A549 (cell line): ENCODE measurements at regions not wholly inside any gene's neighbourhood (a gene's known extent, or its start where the extent isn't known, plus 50 kb on each side); places are given as distances from the start of the nearest gene placed in this dataset.

ENCODE experiments used
- ATAC-seq, 2 experiments: fragments of 200-7000 bp in 1 of 2; fragments of >200 bp in 1 of 2; cut with Nextera tagmentation in 1 of 2; cut with Tn5 transposase in 1 of 2; 3 replicates each; pipeline versions ENCODE4 v1.8.0 to v1.9.1; 2018 to 2020; ENCODE audit warnings: mild to moderate bottlenecking in 1 of 2, moderate library complexity in 1 of 2
- CTCF ChIA-PET: fragments of 300-600 bp; sonication (Branson Sonifier 250); formaldehyde crosslinking; extraction: SDS; loops from one replicate; lab custom pipeline; 2021; ENCODE audit warnings: antibody characterized with exemption, inconsistent platforms; lab: Yijun Ruan, JAX
- POLR2A ChIA-PET: fragments of 350-600 bp; formaldehyde crosslinking; extraction: SDS; loops from one replicate; lab custom pipeline; 2021; ENCODE audit warnings: antibody characterized with exemption, inconsistent platforms; lab: Yijun Ruan, JAX
- DNase-seq, 2 experiments: peaks; one replicate each; pipeline versions ENCODE4 v3.0.0 to v3.0.0-alpha.2; 2011 to 2016; ENCODE audit warnings: low read depth in 1 of 2, low spot score in 1 of 2
- FAIRE-seq: peaks from 2 replicates; lab custom pipeline; 2011; peaks lifted over from hg19 to GRCh38; lab: Jason Lieb, UNC
- H3K27ac ChIP-seq, 2 experiments: fragments of >200 bp; sonication (Bioruptor Twin); formaldehyde crosslinking; 3 replicates each; pipeline ENCODE4 v1.5.1; 2016 to 2017
- H3K4me1 ChIP-seq: fragments of >200 bp; sonication (Bioruptor Twin); formaldehyde crosslinking; 3 replicates; pipeline ENCODE4 v1.6.1; 2016
- H3K4me2 ChIP-seq: fragments of >200 bp; sonication (Bioruptor Twin); formaldehyde crosslinking; 3 replicates; pipeline ENCODE4 v1.6.1; 2016
- H3K4me3 ChIP-seq: fragments of >200 bp; sonication (Bioruptor Twin); formaldehyde crosslinking; 3 replicates; pipeline ENCODE4 v1.5.1; 2016
- H3K9me3 ChIP-seq: fragments of >200 bp; sonication (Bioruptor Twin); formaldehyde crosslinking; 3 replicates; pipeline ENCODE4 v1.6.1; 2016
- ATOH8 ChIP-seq: fragments of 250-450 bp; sonication (Bioruptor Pico); IDR thresholded peaks from 2 replicates; pipeline ENCODE4 v1.5.0; 2020; ENCODE audit warnings: low read depth, mild to moderate bottlenecking, moderate library complexity
- BHLHE40 ChIP-seq: IDR thresholded peaks from 2 replicates; pipeline ENCODE4 v1.6.1; 2012; ENCODE audit warnings: low read depth, low read length, inconsistent platforms
- CBX2 ChIP-seq: fragments of 200-600 bp; sonication (generic); IDR thresholded peaks from 2 replicates; pipeline ENCODE4 v1.6.1; 2016; ENCODE audit warnings: low read depth, mild to moderate bottlenecking, borderline replicate concordance
- CHD4 ChIP-seq: fragments of 200-600 bp; sonication (generic); IDR thresholded peaks from 2 replicates; pipeline ENCODE4 v1.6.1; 2016; ENCODE audit warnings: antibody characterized with exemption, mild to moderate bottlenecking, borderline replicate concordance
- EHMT2 ChIP-seq: fragments of 200-600 bp; sonication (generic); IDR thresholded peaks from 2 replicates; pipeline ENCODE4 v1.6.1; 2016; ENCODE audit warnings: antibody characterized with exemption, low read depth, mild to moderate bottlenecking, moderate library complexity
- EP300 ChIP-seq, 2 experiments: fragments of >200 bp; sonication (Bioruptor Twin); formaldehyde crosslinking; IDR thresholded peaks; 2 replicates in 1 of 2; 3 replicates in 1 of 2; pipeline ENCODE4 v1.6.1; 2016 to 2017
- GATA3 ChIP-seq: IDR thresholded peaks from 2 replicates; pipeline ENCODE4 v1.6.1; 2012; ENCODE audit warnings: borderline replicate concordance
- HDAC2 ChIP-seq: fragments of 200-600 bp; sonication (generic); IDR thresholded peaks from 2 replicates; pipeline ENCODE4 v1.6.1; 2016
- HEYL ChIP-seq: fragments of 250-450 bp; sonication (Bioruptor Pico); IDR thresholded peaks from 2 replicates; pipeline ENCODE4 v1.8.0; 2021; ENCODE audit warnings: mild to moderate bottlenecking, moderate library complexity
- HOXB13 ChIP-seq: fragments of 250-450 bp; sonication (Bioruptor Pico); IDR thresholded peaks from 2 replicates; pipeline ENCODE4 v1.5.0; 2020; ENCODE audit warnings: low read depth, mild to moderate bottlenecking, moderate library complexity
- JUNB ChIP-seq: fragments of >200 bp; sonication (Bioruptor Twin); formaldehyde crosslinking; IDR thresholded peaks from 2 replicates; pipeline ENCODE4 v1.6.1; 2016
- KDM1A ChIP-seq: fragments of 200-600 bp; sonication (generic); IDR thresholded peaks from 2 replicates; pipeline ENCODE4 v1.6.1; 2016; ENCODE audit warnings: low read depth, mild to moderate bottlenecking
- NFE2L2 ChIP-seq: fragments of 150-350 bp; conservative IDR thresholded peaks from 2 replicates; pipeline ENCODE4 v1.6.1; 2014; ENCODE audit warnings: low read length
- NPAS2 ChIP-seq: fragments of 250-450 bp; sonication (Bioruptor Pico); IDR thresholded peaks from 2 replicates; pipeline ENCODE4 v1.8.0; 2022; ENCODE audit warnings: mild to moderate bottlenecking, moderate library complexity, borderline replicate concordance
- RAD21 ChIP-seq, 2 experiments: fragments of >200 bp in 1 of 2; sonication (Bioruptor Twin) in 1 of 2; formaldehyde crosslinking in 1 of 2; IDR thresholded peaks in 1 of 2; conservative IDR thresholded peaks in 1 of 2; 2 replicates in 1 of 2; 3 replicates in 1 of 2; pipeline ENCODE4 v1.6.1; 2012 to 2018; ENCODE audit warnings: inconsistent platforms in 1 of 2
- RCOR1 ChIP-seq: fragments of 150-350 bp; IDR thresholded peaks from 2 replicates; pipeline ENCODE4 v1.6.1; 2014; ENCODE audit warnings: antibody characterized with exemption, low read length, low read depth
- RNF2 ChIP-seq: fragments of 200-600 bp; sonication (generic); IDR thresholded peaks from 2 replicates; pipeline ENCODE4 v1.6.1; 2016; ENCODE audit warnings: low read depth, mild to moderate bottlenecking, antibody characterized with exemption, moderate library complexity, borderline replicate concordance
- TFCP2L1 ChIP-seq: fragments of 250-450 bp; sonication (Bioruptor Pico); IDR thresholded peaks from 2 replicates; pipeline ENCODE4 v1.5.0; 2021; ENCODE audit warnings: mild to moderate bottlenecking
- ZSCAN20 ChIP-seq: fragments of 250-450 bp; sonication (Bioruptor Pico); IDR thresholded peaks from 2 replicates; pipeline ENCODE4 v1.8.0; 2022; ENCODE audit warnings: mild to moderate bottlenecking, moderate library complexity
- WGBS: methylation state at CpG from one replicate; pipeline ENCODE4 v1.1.6; 2017; ENCODE audit errors: missing lambda C conversion rate; 5-methylcytosine and 5-hydroxymethylcytosine counted together
- TF ChIP-seq, protein P1 (sequence below): IDR thresholded peaks from 2 replicates; pipeline ENCODE4 v1.6.1; 2012
- TF ChIP-seq, protein P2 (sequence below): fragments of >200 bp; sonication (Bioruptor Twin); formaldehyde crosslinking; IDR thresholded peaks from 2 replicates; pipeline ENCODE4 v1.6.1; 2016
- TF ChIP-seq, protein P3 (sequence below): fragments of >200 bp; sonication (Bioruptor Twin); formaldehyde crosslinking; IDR thresholded peaks from 3 replicates; pipeline ENCODE4 v1.5.1; 2016
- TF ChIP-seq, protein P4 (sequence below): fragments of 250-450 bp; sonication (Bioruptor Pico); IDR thresholded peaks from 2 replicates; pipeline ENCODE4 v1.5.0; 2021; ENCODE audit warnings: mild to moderate bottlenecking, moderate library complexity, borderline replicate concordance
- TF ChIP-seq, protein P5 (sequence below): IDR thresholded peaks from 2 replicates; pipeline ENCODE4 v1.6.1; 2012; ENCODE audit warnings: low read depth, borderline replicate concordance

DNA sequence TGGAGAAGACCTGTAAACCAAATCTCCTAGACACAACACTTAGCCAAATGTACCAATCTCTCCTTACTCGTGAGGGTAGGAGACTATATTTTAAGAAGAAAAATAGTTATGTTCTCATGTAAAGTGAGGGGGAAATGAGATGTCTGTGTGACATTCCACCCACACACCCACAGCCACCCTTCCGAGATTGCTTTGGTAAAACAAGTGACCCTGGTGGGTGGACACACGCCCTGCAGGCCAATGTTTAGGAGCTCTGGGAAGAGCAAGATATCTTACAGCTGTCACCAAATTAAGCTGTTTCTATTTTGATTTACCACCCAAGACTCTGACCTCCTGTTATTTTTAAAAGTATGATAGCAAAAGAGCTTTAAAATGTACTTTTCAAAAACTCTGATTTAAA lies 147.2 kb upstream of the PFKP start:
- CTCF ChIA-PET: interaction anchor here (1.0 to 2.1 kb wide), 3 partner anchors 8 to 123 kb away, joined by 4 to 8 read pairs (median 4); no protein-coding TSS in a partner anchor
- no peak overlapping the region for H3K4me2 ChIP-seq
- POLR2A ChIA-PET: no interaction called here
- no peaks in the 10 kb centered on the region for H3K9me3 ChIP-seq
- no peaks in the 10 kb centered on the region; the same call in 2 of the 3 replicates for H3K4me1 ChIP-seq
- H3K4me3 ChIP-seq: no peak overlapping the region
- no peak for ATAC-seq
- TF ChIP-seq RCOR1 (no peak), HOXB13 (CRISPR knock-in tag) (no peak), KDM1A (no peak), ZSCAN20 (CRISPR knock-in tag) (no peak), GATA3 (no peak)
- no peak overlapping the region for H3K27ac ChIP-seq
- no peak for DNase-seq
- 22% methylated on average over 3 of the region's 3 CpGs for WGBS
- no peak for FAIRE-seq

- Histone ChIP-seq H3K4me3 (no peak overlapping the region), H3K27ac (no peak overlapping the region), H3K4me1 (no peaks in the 10 kb centered on the region; the same call in 2 of the 3 replicates), H3K4me2 (no peak overlapping the region), H3K9me3 (no peaks in the 10 kb centered on the region)
- 54% methylated on average over 2 of the region's 2 CpGs for WGBS
- TF ChIP-seq CHD4 (no peak), RAD21 (conservative IDR thresholded peaks at IDR 0.05 in 1 of 2, IDR thresholded peaks at IDR 0.05 in 1 of 2) (no peak)
- TF ChIP-seq, protein P1, sequence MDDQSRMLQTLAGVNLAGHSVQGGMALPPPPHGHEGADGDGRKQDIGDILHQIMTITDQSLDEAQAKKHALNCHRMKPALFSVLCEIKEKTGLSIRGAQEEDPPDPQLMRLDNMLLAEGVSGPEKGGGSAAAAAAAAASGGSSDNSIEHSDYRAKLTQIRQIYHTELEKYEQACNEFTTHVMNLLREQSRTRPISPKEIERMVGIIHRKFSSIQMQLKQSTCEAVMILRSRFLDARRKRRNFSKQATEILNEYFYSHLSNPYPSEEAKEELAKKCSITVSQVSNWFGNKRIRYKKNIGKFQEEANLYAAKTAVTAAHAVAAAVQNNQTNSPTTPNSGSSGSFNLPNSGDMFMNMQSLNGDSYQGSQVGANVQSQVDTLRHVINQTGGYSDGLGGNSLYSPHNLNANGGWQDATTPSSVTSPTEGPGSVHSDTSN: no peak
- TF ChIP-seq, protein P2, sequence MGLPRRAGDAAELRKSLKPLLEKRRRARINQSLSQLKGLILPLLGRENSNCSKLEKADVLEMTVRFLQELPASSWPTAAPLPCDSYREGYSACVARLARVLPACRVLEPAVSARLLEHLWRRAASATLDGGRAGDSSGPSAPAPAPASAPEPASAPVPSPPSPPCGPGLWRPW: no peak
- CTCF ChIA-PET: no interaction called here
- POLR2A ChIA-PET: no interaction called here
- no peak for ATAC-seq
- no peak for DNase-seq
- no peak for FAIRE-seq
Measured at GRCh38 chr10:2919016-2919415, 148.3 kb upstream of the PFKP start.

- H3K4me3 ChIP-seq: no peak overlapping the region
- ChIA-PET POLR2A (no interaction called here), CTCF (interaction anchor here (1.2 kb wide), 1 partner anchor 125 kb away, joined by 4 read pairs; no protein-coding TSS in a partner anchor)
- H3K4me2 ChIP-seq: no peak overlapping the region
- no peaks in the 10 kb centered on the region for H3K9me3 ChIP-seq
- ATAC-seq: no peak
- no peak overlapping the region for H3K27ac ChIP-seq
- no peak for TF ChIP-seq RAD21 (conservative IDR thresholded peaks at IDR 0.05 in 1 of 2, IDR thresholded peaks at IDR 0.05 in 1 of 2)
- TF ChIP-seq EP300 (IDR thresholded peaks at IDR 0.05): no peak
- TF ChIP-seq BHLHE40: no peak
- TF ChIP-seq, protein P3, sequence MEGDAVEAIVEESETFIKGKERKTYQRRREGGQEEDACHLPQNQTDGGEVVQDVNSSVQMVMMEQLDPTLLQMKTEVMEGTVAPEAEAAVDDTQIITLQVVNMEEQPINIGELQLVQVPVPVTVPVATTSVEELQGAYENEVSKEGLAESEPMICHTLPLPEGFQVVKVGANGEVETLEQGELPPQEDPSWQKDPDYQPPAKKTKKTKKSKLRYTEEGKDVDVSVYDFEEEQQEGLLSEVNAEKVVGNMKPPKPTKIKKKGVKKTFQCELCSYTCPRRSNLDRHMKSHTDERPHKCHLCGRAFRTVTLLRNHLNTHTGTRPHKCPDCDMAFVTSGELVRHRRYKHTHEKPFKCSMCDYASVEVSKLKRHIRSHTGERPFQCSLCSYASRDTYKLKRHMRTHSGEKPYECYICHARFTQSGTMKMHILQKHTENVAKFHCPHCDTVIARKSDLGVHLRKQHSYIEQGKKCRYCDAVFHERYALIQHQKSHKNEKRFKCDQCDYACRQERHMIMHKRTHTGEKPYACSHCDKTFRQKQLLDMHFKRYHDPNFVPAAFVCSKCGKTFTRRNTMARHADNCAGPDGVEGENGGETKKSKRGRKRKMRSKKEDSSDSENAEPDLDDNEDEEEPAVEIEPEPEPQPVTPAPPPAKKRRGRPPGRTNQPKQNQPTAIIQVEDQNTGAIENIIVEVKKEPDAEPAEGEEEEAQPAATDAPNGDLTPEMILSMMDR: no peak
- TF ChIP-seq, protein P4, sequence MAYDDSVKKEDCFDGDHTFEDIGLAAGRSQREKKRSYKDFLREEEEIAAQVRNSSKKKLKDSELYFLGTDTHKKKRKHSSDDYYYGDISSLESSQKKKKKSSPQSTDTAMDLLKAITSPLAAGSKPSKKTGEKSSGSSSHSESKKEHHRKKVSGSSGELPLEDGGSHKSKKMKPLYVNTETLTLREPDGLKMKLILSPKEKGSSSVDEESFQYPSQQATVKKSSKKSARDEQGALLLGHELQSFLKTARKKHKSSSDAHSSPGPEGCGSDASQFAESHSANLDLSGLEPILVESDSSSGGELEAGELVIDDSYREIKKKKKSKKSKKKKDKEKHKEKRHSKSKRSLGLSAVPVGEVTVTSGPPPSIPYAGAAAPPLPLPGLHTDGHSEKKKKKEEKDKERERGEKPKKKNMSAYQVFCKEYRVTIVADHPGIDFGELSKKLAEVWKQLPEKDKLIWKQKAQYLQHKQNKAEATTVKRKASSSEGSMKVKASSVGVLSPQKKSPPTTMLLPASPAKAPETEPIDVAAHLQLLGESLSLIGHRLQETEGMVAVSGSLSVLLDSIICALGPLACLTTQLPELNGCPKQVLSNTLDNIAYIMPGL (CRISPR knock-in tag): no peak
- TF ChIP-seq, protein P5, sequence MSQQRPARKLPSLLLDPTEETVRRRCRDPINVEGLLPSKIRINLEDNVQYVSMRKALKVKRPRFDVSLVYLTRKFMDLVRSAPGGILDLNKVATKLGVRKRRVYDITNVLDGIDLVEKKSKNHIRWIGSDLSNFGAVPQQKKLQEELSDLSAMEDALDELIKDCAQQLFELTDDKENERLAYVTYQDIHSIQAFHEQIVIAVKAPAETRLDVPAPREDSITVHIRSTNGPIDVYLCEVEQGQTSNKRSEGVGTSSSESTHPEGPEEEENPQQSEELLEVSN: no peak
- no peak for TF ChIP-seq NPAS2 (CRISPR knock-in tag)
- no peak for TF ChIP-seq HDAC2
- no peak for TF ChIP-seq HEYL (CRISPR knock-in tag)
- no peak for TF ChIP-seq NFE2L2
- TF ChIP-seq JUNB: no peak
- no peak for TF ChIP-seq ATOH8 (CRISPR knock-in tag)
- TF ChIP-seq CBX2: no peak
- no peak for TF ChIP-seq RNF2
- TF ChIP-seq EHMT2: no peak
- TF ChIP-seq TFCP2L1: no peak
- no peak for FAIRE-seq
- H3K4me1 ChIP-seq: no peaks in the 10 kb centered on the region; the same call in 2 of the 3 replicates
- no peak for DNase-seq
- WGBS: 55% methylated on average over 1 of the region's 1 CpG
Measured at GRCh38 chr10:2918489-2918888, 148.9 kb upstream of the PFKP start.
